GM21529 (cell line): ENCODE measurements at regions not wholly inside any gene's neighbourhood (a gene's known extent, or its start where the extent isn't known, plus 50 kb on each side); places are given as distances from the start of the nearest gene placed in this dataset.
"Not testable (repeated sequence)": the region's sequence is repeated elsewhere in the genome, so short reads cannot be mapped to it uniquely, and the experiment has no call there.

Source experiments
- ATAC-seq: cut with Tn5 transposase; IDR thresholded peaks from one replicate; pipeline ENCODE4 v1.9.1; 2021; ENCODE audit not compliant: unreplicated experiment

DNA sequence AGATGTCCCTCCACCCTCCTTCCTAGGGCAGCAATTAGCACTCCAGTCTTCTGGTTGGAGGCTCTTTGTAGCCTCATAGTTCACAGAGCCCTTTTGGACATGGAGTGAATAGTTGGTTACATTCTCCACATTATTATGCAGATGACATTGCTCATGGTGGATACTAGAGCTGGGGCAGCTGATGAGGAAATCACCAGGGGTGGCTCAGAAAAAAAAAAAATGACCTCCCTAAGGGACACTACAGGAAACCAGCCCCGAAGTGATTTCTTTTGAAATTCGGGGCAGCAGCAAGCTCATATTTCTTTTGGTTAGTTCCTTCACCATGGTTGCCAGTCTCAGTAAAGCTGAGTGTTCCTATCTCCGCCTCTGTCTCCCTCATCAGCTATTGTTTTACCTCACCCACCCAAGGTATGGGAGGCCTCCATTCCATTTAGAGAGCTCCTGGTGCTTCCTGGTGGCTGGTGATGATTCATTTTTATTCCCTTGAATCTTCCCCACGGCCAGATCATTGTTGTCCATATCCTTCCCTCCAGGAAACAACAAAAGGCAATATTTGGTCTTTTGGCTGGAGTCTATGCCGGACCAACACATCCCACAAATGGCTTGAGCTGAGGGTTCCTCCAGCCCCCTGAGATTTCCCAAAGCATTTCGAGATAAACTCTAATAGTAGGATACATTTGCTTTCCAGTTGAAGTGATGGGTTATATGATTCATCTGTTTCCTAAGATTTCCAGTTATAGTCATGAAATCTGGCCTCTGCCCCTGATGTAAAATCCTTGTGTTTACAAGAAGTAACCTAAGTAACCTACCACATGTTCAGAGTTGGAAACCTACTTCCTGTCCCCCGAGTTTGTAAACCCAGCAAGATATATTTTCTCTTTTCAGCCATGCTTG lies 56.2 kb upstream of the NID2 start:
- no peak for ATAC-seq

DNA sequence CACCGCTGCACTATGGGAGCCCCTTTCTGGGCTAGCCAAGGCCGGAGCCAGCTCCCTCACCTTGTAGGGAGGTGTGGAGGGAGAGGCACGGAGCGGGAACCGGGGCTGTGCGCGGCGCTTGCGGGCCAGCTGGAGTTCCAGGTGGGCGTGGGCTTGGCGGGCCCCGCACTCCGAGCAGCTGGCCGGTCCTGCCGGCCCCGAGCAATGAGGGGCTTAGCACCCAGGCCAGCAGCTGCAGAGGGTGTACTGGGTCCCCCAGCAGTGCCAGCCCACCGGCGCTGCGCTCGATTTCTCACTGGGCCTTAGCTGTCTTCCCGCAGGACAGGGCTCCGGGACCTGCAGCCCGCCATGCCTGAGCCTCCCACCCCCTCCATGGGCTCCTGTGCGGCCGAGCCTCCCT lies 53.3 kb upstream of the NID2 start:
- not testable (repeated sequence) for ATAC-seq

DNA sequence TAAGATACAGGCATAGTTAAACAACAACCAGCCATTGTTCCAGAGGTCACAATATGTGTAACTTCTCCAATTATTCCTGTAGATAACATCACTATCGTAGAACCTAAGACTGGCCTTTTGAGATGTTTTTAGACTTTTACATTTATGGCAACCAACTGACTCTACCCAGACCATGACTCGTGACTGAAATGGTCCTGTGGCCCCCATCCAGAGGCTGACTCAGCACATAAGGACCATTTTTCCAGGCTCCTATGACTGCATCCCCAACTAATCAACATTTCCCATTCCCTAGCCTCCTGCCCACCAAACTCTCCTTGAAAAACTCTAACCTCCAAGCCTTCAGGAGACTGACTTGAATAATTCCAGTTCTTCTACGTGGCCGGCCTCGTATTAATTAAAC lies 52.6 kb upstream of the NID2 start:
- ATAC-seq: no peak

DNA sequence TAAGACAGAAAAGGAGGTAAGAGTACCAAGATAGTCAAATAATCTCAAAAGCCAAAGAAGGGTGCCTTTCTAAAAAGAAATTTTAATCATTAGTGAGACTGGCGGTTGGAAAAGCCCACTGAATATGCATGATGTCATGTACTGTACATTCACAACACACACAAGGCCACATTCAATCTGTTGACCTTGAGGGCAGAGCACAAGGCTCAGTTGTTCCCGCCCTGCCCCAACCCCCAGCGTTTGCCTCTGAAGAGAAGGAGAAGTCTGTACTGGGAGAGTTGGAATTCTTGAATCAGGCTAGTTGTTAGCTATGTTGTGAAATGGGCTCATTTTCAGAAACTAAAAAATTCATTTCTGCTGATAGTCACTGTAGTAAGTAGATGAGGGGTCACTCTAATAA lies 50.2 kb upstream of the NID2 start:
- ATAC-seq: no peak
